Activated CD8-positive, alpha-beta T cell treated with anti-CD3 and anti-CD28 coated beads, Interleukin-2, amount 10 ng/mL, durations not matched to agents 7 days and 5 days (primary cell): ENCODE measurements at regions not wholly inside any gene's neighbourhood (a gene's known extent, or its start where the extent isn't known, plus 50 kb on each side); places are given as distances from the start of the nearest gene placed in this dataset.

ENCODE experiments used
- ATAC-seq: fragments of 150-1000 bp; cut with Tn5 transposase; one replicate; pipeline ENCODE4 v1.10.0; 2021; ENCODE audit warnings: moderate library complexity
- CTCF ChIA-PET: fragments of 350-600 bp; sonication (Branson Sonifier 250); formaldehyde crosslinking; loops from one replicate; lab custom pipeline; 2021; ENCODE audit warnings: antibody characterized with exemption; lab: Charles Lee
- POLR2A ChIA-PET: fragments of 350-600 bp; sonication (Branson Sonifier 250); formaldehyde crosslinking; loops from one replicate; lab custom pipeline; 2021; ENCODE audit warnings: antibody characterized with exemption; lab: Charles Lee
- DNase-seq: peaks from one replicate; pipeline ENCODE4 v3.0.0-alpha.2; 2020
- H3K27ac Mint-ChIP-seq: one replicate; pipeline ENCODE4 v1.8.0; 2021; ENCODE audit warnings: mild to moderate bottlenecking, mixed read lengths
- H3K27me3 Mint-ChIP-seq: one replicate; pipeline ENCODE4 v1.8.0; 2021; ENCODE audit warnings: low read depth, mixed read lengths
- H3K36me3 Mint-ChIP-seq: one replicate; pipeline ENCODE4 v1.8.0; 2021; ENCODE audit warnings: low read depth, mixed read lengths
- H3K4me1 Mint-ChIP-seq: one replicate; pipeline ENCODE4 v1.8.0; 2021; ENCODE audit warnings: low read depth, mixed read lengths
- H3K4me3 Mint-ChIP-seq: one replicate; pipeline ENCODE4 v1.8.0; 2021; ENCODE audit warnings: mild to moderate bottlenecking, mixed read lengths
- H3K9me3 Mint-ChIP-seq: one replicate; pipeline ENCODE4 v1.8.0; 2022; ENCODE audit warnings: mixed read lengths; ENCODE audit not compliant: insufficient read depth

- no peak overlapping the region for H3K27ac Mint-ChIP-seq
- H3K27me3 Mint-ChIP-seq, result no peaks in the 10 kb centered on the region
- DNase-seq, result no peak
- H3K4me3 Mint-ChIP-seq, result no peak overlapping the region
- H3K9me3 Mint-ChIP-seq, result no peaks in the 10 kb centered on the region
- CTCF ChIA-PET, result no interaction called here
- POLR2A ChIA-PET, result no interaction called here
- H3K4me1 Mint-ChIP-seq, result no peaks in the 10 kb centered on the region
- H3K36me3 Mint-ChIP-seq, result no peaks in the 10 kb centered on the region
- no peak for ATAC-seq
These were observed 851.2 kb downstream of the GALC start for GRCh38 chr14:87141801-87142200.

- POLR2A ChIA-PET, result no interaction called here
- CTCF ChIA-PET, result no interaction called here
- no peak for DNase-seq
These were observed 853.7 kb downstream of the GALC start for GRCh38 chr14:87139299-87139698.

GRCh38 chr14:87133073-87133801, 859.7 kb downstream of the GALC start:
- Mint-ChIP-seq H3K4me1 (no peaks in the 10 kb centered on the region), H3K27ac (no peak overlapping the region), H3K4me3 (no peak overlapping the region), H3K9me3 (no peaks in the 10 kb centered on the region), H3K27me3 (no peaks in the 10 kb centered on the region), H3K36me3 (no peaks in the 10 kb centered on the region)
- ChIA-PET POLR2A (no interaction called here), CTCF (no interaction called here)
- no peak for ATAC-seq
- DNase-seq, result no peak

More at GRCh38 chr14:87139299-87139698, 853.7 kb downstream of the GALC start:
- H3K27me3 Mint-ChIP-seq, result no peaks in the 10 kb centered on the region
- no peaks in the 10 kb centered on the region for H3K9me3 Mint-ChIP-seq
- no peak for ATAC-seq
- no peak overlapping the region for H3K4me3 Mint-ChIP-seq
- H3K36me3 Mint-ChIP-seq, result no peaks in the 10 kb centered on the region
- no peaks in the 10 kb centered on the region for H3K4me1 Mint-ChIP-seq
- no peak overlapping the region for H3K27ac Mint-ChIP-seq

GRCh38 chr14:87131879-87132278, 861.1 kb downstream of the GALC start:
- H3K27me3 Mint-ChIP-seq, result no peaks in the 10 kb centered on the region
- ATAC-seq (no peak), DNase-seq (no peak)
- CTCF ChIA-PET, result no interaction called here
- no peaks in the 10 kb centered on the region for H3K9me3 Mint-ChIP-seq
- H3K4me3 Mint-ChIP-seq, result no peak overlapping the region
- H3K36me3 Mint-ChIP-seq, result no peaks in the 10 kb centered on the region
- POLR2A ChIA-PET, result no interaction called here
- no peaks in the 10 kb centered on the region for H3K4me1 Mint-ChIP-seq
- H3K27ac Mint-ChIP-seq, result no peak overlapping the region

GRCh38 chr14:87122166-87122565, 870.8 kb downstream of the GALC start:
- Mint-ChIP-seq H3K4me3 (no peak overlapping the region), H3K36me3 (no peaks in the 10 kb centered on the region), H3K27me3 (no peaks in the 10 kb centered on the region), H3K4me1 (no peaks in the 10 kb centered on the region), H3K27ac (no peak overlapping the region), H3K9me3 (no peaks in the 10 kb centered on the region)
- no peak for DNase-seq
- CTCF ChIA-PET, result no interaction called here
- POLR2A ChIA-PET, result no interaction called here
- no peak for ATAC-seq

- Mint-ChIP-seq H3K36me3 (no peaks in the 10 kb centered on the region), H3K27ac (no peak overlapping the region), H3K27me3 (no peaks in the 10 kb centered on the region), H3K4me3 (no peak overlapping the region), H3K4me1 (no peaks in the 10 kb centered on the region), H3K9me3 (no peaks in the 10 kb centered on the region)
- POLR2A ChIA-PET, result no interaction called here
- CTCF ChIA-PET, result interaction anchor here (0.9 kb wide), 1 partner anchor 8 kb away, joined by 3 read pairs; no protein-coding TSS in a partner anchor
- DNase-seq (no peak), ATAC-seq (no peak)
These were observed 871.3 kb downstream of the GALC start for GRCh38 chr14:87121716-87122115.

- DNase-seq, result no peak
- Mint-ChIP-seq H3K9me3 (no peaks in the 10 kb centered on the region), H3K27ac (no peak overlapping the region), H3K27me3 (no peaks in the 10 kb centered on the region), H3K4me3 (no peak overlapping the region), H3K4me1 (no peaks in the 10 kb centered on the region), H3K36me3 (no peaks in the 10 kb centered on the region)
- POLR2A ChIA-PET, result no interaction called here
- no peak for ATAC-seq
- CTCF ChIA-PET, result no interaction called here
These were observed 877.7 kb downstream of the GALC start for GRCh38 chr14:87115234-87115633.

GRCh38 chr14:87113286-87113685, 879.7 kb downstream of the GALC start:
- ATAC-seq (no peak), DNase-seq (no peak)
- no peak overlapping the region for H3K27ac Mint-ChIP-seq
- no peaks in the 10 kb centered on the region for H3K4me1 Mint-ChIP-seq
- H3K9me3 Mint-ChIP-seq, result no peaks in the 10 kb centered on the region
- H3K27me3 Mint-ChIP-seq, result no peaks in the 10 kb centered on the region
- CTCF ChIA-PET, result interaction anchor here (1.2 kb wide), 1 partner anchor 8 kb away, joined by 3 read pairs; no protein-coding TSS in a partner anchor
- POLR2A ChIA-PET, result no interaction called here
- no peak overlapping the region for H3K4me3 Mint-ChIP-seq
- no peaks in the 10 kb centered on the region for H3K36me3 Mint-ChIP-seq

GRCh38 chr14:87111741-87112140, 881.2 kb downstream of the GALC start:
- ATAC-seq, result no peak
- DNase-seq, result no peak
- Mint-ChIP-seq H3K27me3 (no peaks in the 10 kb centered on the region), H3K9me3 (no peaks in the 10 kb centered on the region), H3K36me3 (no peaks in the 10 kb centered on the region), H3K4me3 (no peak overlapping the region), H3K27ac (no peak overlapping the region), H3K4me1 (no peaks in the 10 kb centered on the region)
- POLR2A ChIA-PET, result no interaction called here
- CTCF ChIA-PET, result no interaction called here

GRCh38 chr14:87111126-87111525, 881.9 kb downstream of the GALC start:
- ChIA-PET CTCF (no interaction called here), POLR2A (no interaction called here)
- Mint-ChIP-seq H3K4me3 (no peak overlapping the region), H3K36me3 (no peaks in the 10 kb centered on the region), H3K27ac (no peak overlapping the region), H3K9me3 (no peaks in the 10 kb centered on the region), H3K27me3 (no peaks in the 10 kb centered on the region), H3K4me1 (no peaks in the 10 kb centered on the region)
- DNase-seq, result no peak
- ATAC-seq, result no peak

- H3K36me3 Mint-ChIP-seq, result no peaks in the 10 kb centered on the region
- DNase-seq (no peak), ATAC-seq (no peak)
- H3K27me3 Mint-ChIP-seq, result no peaks in the 10 kb centered on the region
- ChIA-PET CTCF (no interaction called here), POLR2A (no interaction called here)
- H3K4me3 Mint-ChIP-seq, result no peak overlapping the region
- H3K27ac Mint-ChIP-seq, result no peak overlapping the region
- no peaks in the 10 kb centered on the region for H3K4me1 Mint-ChIP-seq
- H3K9me3 Mint-ChIP-seq, result no peaks in the 10 kb centered on the region
These were observed 883.7 kb downstream of the GALC start for GRCh38 chr14:87109271-87109670.

GRCh38 chr14:87108726-87109125, 884.3 kb downstream of the GALC start:
- ChIA-PET CTCF (no interaction called here), POLR2A (no interaction called here)
- ATAC-seq (no peak), DNase-seq (no peak)
- H3K27me3 Mint-ChIP-seq, result no peaks in the 10 kb centered on the region
- H3K4me3 Mint-ChIP-seq, result no peak overlapping the region
- no peak overlapping the region for H3K27ac Mint-ChIP-seq
- H3K9me3 Mint-ChIP-seq, result no peaks in the 10 kb centered on the region
- no peaks in the 10 kb centered on the region for H3K4me1 Mint-ChIP-seq
- H3K36me3 Mint-ChIP-seq, result no peaks in the 10 kb centered on the region
